ENCODE measurements at regions not wholly inside any gene's neighbourhood (a gene's known extent, or its start where the extent isn't known, plus 50 kb on each side); places are given as distances from the start of the nearest gene placed in this dataset.
A peak's percentile ranks its signal among the peaks of the same experiment; 100 is the strongest.
"Not testable (repeated sequence)": the region's sequence is repeated elsewhere in the genome, so short reads cannot be mapped to it uniquely, and the experiment has no call there.

DNA sequence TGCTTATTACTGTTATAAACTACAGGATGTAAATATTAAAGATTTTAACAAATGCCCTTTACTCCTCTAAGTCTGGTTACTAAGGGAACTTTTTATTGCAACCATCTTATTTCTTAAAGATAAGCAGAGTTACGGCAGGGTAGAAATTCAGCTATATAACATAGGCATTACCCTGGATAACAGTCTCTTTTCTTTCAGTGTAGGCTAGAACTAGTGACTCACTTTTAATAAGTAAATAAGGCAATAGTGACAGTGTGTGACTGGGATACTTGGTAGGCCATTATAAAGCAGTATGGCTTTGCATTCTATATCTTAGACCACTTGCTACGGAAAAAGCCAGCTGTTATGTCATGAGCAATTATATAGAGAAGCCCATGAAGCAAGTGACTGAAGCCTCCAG is 1041.0 kb upstream of the NRXN1 start:
- DNase-seq = no peak

DNA sequence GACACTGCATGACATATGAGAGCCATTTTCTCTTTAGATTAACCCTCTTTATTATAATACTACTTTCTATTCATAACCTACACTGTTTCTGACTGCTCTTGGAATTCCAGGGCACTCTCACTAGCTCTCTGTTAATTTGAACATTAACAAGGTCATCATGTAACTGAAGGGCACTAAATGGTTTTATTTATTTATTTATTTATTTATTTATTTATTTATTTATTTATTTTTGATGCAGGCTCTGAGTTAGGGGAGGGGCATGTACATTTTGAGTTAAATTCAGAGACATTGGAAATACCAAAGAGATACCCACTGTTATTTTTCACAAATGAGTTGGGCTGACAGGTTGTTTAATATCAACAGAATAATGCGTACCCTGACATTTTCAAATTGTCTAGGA is 1038.7 kb upstream of the NRXN1 start:
- no peak for DNase-seq

DNA sequence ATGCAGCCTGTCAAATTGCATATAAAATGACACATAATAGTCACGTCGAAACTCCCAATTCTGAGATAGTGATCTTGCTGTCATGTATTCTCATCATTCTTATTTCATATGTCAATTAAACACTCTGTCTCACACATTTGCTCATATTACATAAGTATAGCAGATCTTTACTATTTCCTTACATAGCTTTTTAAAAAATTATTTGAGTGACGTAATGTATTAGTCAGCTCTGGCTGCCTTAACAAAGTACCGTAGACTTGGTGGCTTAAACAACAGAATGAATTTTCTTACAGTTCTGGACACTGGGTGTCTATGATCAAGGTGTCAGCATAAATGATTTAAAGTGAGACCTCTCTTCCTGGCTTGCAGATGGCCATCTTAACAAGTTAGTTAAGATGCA is 1032.3 kb upstream of the NRXN1 start:
- DNase-seq = no peak

DNA sequence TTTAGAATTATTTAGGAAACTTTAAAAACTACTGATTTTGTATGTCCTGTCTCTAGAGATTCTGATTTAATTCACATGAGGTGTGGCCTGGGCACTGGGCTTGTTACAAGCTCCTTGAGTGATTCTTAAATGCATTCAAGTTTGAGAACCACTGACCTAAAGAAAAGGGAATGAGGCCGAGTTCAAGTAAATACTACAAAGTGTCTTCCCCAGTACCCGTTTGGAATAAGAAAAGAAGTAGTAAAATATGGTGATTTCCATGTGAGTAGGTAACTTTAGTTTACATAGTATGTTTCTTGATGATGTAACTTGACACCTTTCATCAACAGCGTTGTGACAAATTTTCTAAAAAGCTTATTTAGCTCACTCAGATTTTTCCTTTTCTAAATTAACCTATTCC is 1022.9 kb upstream of the NRXN1 start:
- no peak for DNase-seq

DNA sequence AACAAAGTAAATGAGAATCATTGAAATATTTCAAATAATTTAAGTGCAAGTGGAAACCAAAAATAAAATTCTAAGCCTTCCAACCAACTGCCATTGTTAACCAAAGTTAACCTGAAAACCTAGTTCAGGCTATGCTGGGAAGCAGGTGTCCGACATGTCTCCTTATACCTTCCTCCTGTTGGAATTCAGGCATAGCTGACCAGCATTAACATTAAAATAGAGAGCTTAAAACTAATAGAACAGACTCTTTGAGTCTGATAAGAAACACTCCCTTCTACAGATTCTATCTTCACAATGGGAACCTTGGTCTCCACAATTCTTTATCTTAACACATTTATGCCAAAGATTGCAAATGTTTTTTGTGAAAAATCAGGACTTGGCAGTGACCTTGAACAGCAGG is 1004.9 kb upstream of the NRXN1 start:
- DNase-seq = no peak

DNA sequence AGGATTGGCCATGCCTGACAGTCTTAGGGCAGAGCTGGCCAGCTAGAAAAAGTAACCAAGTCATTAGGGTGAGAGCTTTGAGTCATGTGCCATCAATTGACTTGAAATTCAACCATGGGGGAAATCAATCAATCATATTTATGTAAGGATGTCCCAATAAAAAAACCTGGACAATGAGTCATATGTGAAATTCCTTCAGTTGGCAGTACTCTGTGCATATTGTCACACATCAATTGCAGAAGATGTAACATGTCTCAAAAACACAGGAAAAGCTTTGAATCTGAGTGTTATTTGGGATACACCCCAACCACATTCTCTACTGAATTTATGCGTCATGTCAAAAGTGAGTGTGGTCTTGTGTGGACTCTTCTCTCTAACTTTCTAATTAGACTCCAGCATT is 1004.1 kb upstream of the NRXN1 start:
- no peak for DNase-seq

DNA sequence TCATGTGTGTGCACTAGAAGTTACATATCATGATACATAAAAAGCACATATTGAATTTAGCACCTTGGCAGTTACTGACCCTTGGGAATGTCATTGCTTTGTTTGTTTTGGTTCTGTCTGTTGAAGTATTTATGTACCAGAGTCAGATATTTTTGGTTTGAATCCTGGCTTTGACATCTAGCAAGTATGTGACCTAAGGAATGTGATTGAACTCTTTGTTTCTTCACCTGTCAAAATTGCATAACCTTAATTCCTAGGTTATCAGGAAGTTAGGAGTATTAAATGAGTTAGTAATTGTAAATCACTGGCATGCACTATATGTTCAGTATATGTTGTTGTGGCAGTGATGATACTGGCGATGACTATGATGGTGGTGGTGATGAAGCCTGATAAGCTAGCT is 1003.5 kb upstream of the NRXN1 start:
- DNase-seq = no peak

DNA sequence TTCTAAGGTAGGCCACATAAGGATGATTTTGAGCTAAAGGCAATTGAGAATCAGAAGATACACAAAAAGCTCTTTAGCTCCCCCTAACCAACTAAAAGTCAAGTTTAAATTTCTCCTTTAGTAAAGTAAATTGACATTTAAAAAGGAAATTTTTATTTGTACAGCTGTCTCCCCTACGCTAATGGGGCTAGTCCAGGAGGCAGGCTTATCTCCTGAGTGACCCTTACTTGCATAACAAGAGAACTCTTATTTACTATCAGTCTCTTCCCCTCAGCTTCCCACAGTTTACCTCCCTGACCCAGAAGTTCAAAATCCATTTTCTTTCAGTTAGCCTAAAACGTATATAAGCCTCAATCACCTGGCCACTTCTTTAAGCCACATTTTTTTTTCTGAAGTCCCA is 1002.8 kb upstream of the NRXN1 start:
- no peak for DNase-seq

DNA sequence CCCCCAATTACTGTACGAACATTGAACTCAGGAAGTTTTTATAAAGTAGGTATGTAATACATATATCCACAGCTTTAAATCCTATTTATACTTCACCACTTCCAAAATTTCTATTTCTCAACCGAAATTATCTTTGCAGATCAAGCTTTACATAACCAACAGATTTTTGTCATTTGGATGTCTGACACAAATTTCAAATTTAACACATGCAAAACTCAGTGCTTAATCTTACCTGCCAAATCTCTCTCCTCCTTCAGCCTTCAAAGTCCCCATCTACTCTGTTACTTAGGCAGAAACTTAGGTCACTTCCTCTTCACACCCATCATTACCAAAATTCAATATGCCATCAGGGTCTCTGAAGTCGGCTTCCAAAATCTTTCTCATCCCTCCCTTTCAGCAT is 990.1 kb upstream of the NRXN1 start:
- DNase-seq = no peak

DNA sequence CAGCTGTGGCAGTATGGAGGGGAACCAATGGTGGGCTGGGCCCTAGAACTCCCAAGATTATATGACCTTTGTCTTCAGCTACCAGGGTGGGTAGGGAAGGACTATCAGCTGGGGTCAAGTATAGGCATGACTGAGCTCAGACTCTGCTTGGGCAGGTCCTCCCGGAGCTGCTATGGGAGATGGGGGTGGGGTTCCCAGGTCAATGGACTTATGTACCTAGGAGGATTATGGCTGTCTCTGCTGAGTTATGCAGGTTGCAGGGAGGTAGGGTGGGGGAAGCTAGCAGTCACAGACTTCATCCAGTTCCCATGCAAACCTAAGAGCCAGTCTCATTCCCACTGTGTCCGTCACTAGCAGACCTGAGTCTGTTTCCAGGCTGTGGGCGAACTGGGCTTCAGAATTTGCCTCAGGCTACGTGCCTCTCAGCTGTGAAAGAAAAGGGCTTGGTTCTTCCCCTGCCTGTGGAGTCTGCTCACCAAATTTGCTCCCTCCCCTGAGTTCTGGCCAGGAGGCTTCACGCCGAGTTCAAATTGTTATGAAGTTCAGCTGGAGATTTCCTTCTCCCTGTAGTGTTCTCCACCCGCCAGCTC is 985.8 kb upstream of the NRXN1 start:
- no peak for DNase-seq

DNA sequence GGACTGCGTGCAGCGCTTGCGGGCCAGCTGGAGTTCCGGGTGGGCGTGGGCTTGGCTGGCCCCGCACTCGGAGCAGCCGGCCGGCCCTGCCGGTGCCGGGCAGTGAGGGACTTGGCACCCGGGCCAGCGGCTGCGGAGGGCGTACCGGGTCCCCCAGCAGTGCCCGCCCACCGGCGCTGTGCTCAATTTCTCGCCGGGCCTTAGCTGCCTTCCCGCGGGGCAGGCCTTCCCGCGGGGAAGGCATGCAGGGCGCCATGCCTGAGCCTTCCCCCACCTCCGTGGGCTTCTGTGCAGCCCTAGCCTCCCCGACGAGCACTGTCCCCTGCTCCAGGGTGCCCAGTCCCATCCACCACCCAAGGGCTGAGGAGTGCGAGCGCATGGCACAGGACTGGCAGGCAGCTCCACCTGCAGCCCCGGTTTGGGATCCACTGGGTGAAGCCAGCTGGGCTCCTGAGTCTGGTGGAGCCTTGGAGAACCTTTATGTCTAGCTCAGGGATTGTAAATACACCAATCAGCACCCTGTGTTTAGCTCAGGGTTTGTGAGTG is 975.0 kb upstream of the NRXN1 start:
- not testable (repeated sequence) for DNase-seq

DNA sequence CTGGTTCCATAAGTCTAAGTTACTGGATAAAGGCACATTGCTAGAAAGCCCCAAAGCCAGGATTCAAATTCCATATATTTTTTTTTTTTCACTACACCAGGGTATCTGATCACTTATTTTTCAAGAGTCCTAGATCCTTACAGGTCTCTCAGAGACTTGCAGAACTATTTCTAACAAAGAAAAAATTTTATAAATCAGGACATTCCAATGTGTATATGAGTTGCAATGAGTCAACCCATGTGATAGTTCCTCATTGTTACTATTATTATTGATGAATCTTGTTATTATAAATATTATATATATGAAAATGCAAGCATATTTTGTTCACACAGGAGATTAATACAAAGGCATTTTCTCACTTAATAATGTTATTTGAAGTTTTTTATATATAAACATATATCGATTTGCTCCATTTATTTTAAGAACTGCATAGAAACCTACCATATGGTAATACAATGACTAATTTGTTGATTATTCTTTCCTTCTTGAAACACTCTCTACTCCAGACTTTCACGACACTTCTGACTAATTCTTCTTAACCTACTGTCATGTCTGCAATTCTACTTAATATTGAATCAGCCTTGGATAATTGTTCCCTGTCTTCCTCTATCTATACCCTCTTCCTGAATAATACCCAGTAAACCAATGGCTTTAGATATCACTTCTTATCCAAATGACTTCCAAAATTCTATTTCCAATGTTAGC is 968.4 kb upstream of the NRXN1 start:
- DNase-seq = no peak

DNA sequence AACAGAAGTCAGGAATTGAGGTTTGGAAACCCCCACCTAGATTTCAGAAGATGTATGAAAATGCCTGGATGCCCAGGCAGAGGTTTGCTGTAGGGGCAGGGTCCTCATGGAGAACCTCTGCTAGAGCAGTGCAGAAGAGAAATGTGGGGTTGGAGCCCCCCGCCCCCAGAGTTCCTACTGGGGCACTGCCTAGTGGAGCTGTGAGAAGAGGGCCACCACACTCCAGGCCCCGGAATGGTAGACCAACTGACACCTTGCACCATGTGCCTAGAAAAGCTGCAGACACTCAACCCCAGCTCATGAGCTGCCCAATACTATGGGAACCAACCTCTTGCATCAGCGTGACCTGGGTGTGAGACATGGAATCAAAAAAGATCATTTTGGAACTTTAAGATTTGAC is 967.0 kb upstream of the NRXN1 start:
- DNase-seq = no peak

DNA sequence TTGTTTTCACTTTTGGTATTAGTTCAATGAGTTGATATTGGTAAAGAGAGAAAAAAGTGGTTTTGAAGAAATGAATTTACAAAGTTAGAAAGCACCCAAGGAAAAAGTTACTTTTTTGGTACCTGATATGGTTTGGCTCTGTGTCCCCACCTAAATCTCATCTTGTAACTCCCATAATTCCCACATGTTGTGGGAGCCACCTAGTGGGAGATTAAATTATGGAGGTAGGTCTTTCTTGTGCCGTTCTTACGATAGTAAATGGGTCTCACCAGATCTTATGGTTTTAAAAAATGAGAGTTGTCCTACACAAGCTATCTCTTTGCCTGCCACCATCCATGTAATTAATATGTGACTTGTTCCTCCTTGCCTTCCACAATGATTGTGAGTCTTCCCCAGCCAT is 965.6 kb upstream of the NRXN1 start:
- no peak for DNase-seq

DNA sequence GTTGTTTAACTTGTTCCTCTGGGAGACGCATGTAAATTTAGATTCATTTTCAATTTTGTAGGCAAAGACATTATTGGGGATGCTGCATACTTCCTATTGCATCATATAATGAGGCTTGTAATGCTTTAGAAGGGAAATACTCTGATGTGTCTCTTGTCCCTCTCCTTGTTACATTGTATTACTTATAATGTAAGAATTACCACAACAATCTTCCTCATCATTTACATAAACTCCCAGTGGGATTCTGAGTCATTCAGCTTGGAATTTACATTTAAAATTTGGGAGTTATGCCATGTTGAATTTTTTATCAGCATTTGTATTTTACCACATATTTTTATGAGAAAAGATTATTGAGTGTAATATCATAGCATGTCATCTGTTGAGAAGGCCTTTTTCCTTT is 963.4 kb upstream of the NRXN1 start:
- DNase-seq = no peak

DNA sequence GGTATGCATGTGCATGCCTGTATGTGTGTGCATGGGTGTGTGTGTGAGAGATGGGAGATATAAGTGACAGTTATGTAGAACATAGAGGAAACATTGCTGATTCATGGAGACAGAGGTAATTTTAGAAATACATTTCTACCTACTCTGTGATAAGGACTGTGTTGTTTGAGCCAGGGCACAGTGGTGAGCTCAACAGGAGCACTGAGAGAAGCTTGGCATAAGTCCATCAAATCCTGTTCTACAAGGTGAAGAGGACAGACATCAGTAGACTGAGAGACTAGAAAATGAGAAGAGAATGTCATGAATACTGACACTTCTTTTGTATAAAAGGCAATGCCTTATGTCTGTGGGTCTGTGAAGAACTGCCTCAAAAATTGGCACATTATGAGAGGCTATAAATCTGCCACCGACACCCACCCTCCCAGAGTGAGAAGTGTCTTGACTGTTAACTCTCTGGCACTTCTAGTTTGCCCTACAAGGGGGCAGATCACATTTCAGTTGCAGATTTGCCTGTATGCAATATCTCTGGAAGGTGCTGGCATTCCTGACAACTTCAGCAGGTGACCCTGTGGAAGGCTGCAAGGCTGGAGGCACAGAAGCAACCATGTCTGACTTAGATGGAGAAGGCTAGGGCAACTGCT is 962.3 kb upstream of the NRXN1 start:
- no peak for DNase-seq

DNA sequence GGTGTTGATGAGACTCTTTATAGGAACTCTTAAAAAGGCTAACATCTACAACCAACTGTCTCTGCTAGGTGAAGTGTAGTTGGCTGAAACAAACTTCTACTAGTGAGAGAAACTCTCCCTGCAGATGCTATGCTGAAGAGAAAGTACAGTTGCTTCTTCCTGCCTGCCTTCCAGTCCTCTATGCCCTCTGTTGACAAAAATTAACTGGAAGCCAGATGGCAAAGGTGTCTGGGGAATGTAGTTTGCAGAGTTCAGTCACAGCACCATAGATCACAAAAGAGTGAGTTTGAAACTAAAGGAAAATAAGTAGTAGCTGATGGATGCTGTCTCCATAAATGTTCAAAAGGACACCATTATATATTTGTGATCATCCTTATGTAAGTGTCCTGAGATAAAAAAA is 958.8 kb upstream of the NRXN1 start:
- no peak for DNase-seq

DNA sequence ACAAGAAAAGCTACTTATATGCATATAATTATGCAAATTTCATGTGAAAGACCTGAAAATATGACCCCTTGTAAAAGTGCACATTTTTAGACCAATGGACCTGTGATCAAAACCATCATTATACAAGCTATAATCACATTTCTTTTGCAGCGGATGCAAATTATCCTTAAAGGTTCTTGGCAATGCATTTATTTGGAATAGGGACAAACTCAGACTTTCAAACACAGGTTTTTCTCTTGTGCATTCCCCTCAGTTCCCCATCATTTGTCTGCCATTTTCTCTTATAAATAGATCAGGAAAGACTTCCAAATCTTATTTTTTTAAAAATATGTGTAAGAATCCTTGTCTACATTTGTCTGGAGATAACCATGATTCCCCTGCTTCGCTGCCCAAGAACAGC is 954.2 kb upstream of the NRXN1 start:
- peak; percentile 6 for DNase-seq

DNA sequence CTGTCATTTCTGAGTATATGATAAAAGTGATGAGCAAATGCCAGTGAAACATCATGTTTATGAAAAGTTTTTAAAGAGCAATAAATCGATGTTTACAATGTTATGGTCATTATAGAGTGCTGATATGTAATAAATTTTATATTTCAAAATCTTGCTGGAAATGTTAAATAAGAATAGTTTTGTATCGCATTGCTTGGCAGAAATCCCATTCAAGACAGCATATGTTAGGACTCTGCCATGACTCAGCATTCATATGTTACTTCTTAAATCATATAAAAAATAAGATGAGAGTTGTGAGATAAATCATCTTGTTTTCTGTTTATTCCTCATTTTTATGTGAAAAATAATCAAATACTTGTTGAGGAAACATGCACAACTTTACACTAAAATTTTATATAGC is 949.9 kb upstream of the NRXN1 start:
- no peak for DNase-seq

DNA sequence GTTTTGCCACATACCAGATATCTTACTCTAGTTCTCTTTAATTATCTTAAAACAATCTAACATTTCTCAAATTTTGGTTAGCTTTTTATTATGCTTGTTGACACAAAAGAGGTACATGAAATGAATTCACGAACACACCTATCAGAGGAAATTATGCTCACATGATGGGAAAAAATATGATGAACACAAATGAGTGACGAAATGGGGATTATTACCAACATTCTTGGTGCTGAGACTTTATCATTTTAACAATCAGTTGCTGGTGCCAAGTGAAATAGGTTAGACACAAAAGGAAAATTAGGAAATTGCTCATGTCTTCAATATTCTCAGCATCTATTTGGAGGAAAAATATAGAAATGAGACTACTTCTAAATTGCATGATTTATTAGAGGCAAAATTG is 944.7 kb upstream of the NRXN1 start:
- DNase-seq = no peak

DNA sequence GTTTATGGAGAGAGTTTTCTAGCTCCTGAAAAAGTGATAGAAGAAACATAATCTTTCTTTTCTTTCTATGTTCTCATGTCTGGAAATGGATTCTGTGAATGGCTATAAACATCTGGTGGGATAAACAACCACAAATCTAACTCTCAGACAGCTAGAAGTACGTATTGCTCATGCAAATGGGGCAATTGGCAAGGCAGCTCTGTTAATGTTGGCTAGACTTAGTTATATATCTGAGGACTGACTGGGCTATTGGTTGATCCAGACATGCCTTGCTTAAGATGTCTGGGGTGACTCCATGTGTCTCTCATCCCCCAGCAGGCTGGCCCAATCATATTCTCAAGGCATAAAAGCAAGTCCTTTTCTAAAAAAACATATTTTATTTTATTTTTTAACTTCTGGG is 939.2 kb upstream of the NRXN1 start:
- DNase-seq = no peak

DNA sequence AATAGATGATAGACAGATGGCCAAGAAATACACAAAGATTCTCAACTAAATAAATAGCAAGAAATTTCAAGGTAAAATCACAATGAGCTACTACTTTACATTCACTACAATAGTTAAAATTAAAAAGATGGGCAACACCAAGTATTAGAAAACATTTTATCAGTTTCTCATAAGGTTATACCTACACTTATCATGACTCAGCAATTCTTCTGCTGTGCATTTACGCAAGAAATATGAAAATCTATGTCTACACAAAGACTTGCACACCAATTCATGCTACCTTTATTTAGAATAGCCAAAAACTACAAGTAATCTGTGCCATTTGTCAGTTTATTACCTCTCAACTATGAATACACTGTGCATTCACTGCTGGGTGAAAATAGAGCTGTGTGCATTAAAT is 937.4 kb upstream of the NRXN1 start:
- DNase-seq = no peak

DNA sequence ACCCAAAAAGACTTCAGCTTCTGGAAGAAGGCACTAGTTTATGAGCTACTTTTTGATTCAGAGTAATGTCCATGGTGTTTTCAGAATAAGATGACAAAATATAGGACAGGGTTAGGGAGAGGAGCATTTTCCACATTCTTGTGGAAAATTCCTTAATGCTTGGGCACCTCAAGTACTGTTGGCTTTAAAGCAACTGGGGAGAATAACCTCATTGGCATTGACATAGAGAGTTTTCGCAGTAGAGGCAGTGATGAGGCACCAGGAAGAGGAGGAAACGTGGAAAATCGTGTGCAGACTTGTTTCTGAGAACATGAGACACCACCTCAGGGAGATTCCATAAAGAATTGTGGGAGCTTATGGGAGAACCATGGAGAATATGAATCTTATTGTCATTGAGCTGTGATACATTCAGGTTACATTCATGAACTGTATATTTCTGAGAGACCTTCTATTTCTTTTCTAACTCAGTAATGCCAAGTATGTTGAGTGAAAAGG is 929.0 kb upstream of the NRXN1 start:
- no peak for DNase-seq

DNA sequence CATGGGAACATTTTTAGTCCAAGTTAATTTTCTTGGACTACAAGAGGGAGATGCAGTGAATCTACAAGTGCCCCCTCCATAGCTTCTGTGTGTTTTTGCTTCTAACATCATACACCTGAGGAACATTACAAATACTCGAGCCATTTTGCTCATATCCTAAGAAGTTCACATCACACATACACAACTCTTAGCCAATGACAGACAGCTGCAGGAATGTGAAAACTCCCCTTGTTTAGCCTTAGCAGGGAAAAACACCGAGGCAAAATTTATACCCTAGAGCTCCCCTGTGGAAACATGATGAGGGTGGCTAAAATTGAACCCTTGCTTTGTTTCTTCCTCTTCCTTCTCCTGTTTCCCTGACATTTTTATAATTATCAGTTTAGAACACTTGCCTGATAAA is 928.3 kb upstream of the NRXN1 start:
- DNase-seq = no peak
